Stimulated activated effector memory CD8-positive, alpha-beta T cell treated with anti-CD3 and anti-CD28 coated beads, Interleukin-12 subunit alpha, Interleukin-12 subunit beta, amount 100 ng/mL, for 72 hours (primary cell): ENCODE measurements at regions not wholly inside any gene's neighbourhood (a gene's known extent, or its start where the extent isn't known, plus 50 kb on each side); places are given as distances from the start of the nearest gene placed in this dataset.

Source experiments
- ATAC-seq: fragments of 150-1000 bp; cut with Tn5 transposase; 2 replicates; pipeline ENCODE4 v1.10.0; 2021
- DNase-seq, 2 donors: peaks; one replicate each; pipeline ENCODE4 v3.0.0; 2021 to 2022; ENCODE audit warnings: low spot score in 2 of 2
- H3K27ac Mint-ChIP-seq: one replicate; pipeline ENCODE4 v1.8.0; 2022; ENCODE audit warnings: mild to moderate bottlenecking, mixed read lengths
- H3K36me3 Mint-ChIP-seq: one replicate; pipeline ENCODE4 v1.8.0; 2022; ENCODE audit warnings: mild to moderate bottlenecking, mixed read lengths
- H3K4me1 Mint-ChIP-seq: one replicate; pipeline ENCODE4 v1.8.0; 2022; ENCODE audit warnings: mixed read lengths
- H3K4me3 Mint-ChIP-seq: one replicate; pipeline ENCODE4 v1.8.0; 2022; ENCODE audit warnings: mild to moderate bottlenecking, mixed read lengths
- H3K9me3 Mint-ChIP-seq: one replicate; pipeline ENCODE4 v1.8.0; 2022; ENCODE audit warnings: mixed read lengths

- ATAC-seq = no peak
- H3K4me1 Mint-ChIP-seq = no peaks in the 10 kb centered on the region
- no peak for DNase-seq
- H3K36me3 Mint-ChIP-seq = no peaks in the 10 kb centered on the region
- H3K4me3 Mint-ChIP-seq = no peak overlapping the region
- peaks cover 5% of the 10 kb centered on the region for H3K9me3 Mint-ChIP-seq
- H3K27ac Mint-ChIP-seq = no peak overlapping the region
These were observed 1101.4 kb downstream of the RPA4 start for GRCh38 chrX:97985096-97985495.

GRCh38 chrX:97987979-97988378, 1104.3 kb downstream of the RPA4 start:
- H3K4me1 Mint-ChIP-seq = no peaks in the 10 kb centered on the region
- no peaks in the 10 kb centered on the region for H3K9me3 Mint-ChIP-seq
- H3K4me3 Mint-ChIP-seq = no peak overlapping the region

GRCh38 chrX:97995834-97996233, 1112.1 kb downstream of the RPA4 start:
- no peak overlapping the region for H3K27ac Mint-ChIP-seq
- ATAC-seq (no peak), DNase-seq (no peak)
- H3K4me1 Mint-ChIP-seq = no peaks in the 10 kb centered on the region
- H3K9me3 Mint-ChIP-seq = peaks cover 14% of the 10 kb centered on the region
- no peak overlapping the region for H3K4me3 Mint-ChIP-seq
- H3K36me3 Mint-ChIP-seq = no peaks in the 10 kb centered on the region

More at GRCh38 chrX:97987979-97988378, 1104.3 kb downstream of the RPA4 start:
- Mint-ChIP-seq H3K36me3 (no peaks in the 10 kb centered on the region), H3K27ac (no peak overlapping the region)
- ATAC-seq (no peak), DNase-seq (no peak)

GRCh38 chrX:98028691-98029090, 1145.0 kb downstream of the RPA4 start:
- H3K4me3 Mint-ChIP-seq = no peak overlapping the region

GRCh38 chrX:98029861-98030260, 1146.2 kb downstream of the RPA4 start:
- no peak overlapping the region for H3K27ac Mint-ChIP-seq
- H3K9me3 Mint-ChIP-seq = no peaks in the 10 kb centered on the region
- H3K4me1 Mint-ChIP-seq = no peaks in the 10 kb centered on the region
- no peaks in the 10 kb centered on the region for H3K36me3 Mint-ChIP-seq
- no peak overlapping the region for H3K4me3 Mint-ChIP-seq
- ATAC-seq = no peak
- no peak for DNase-seq

More at GRCh38 chrX:98028691-98029090, 1145.0 kb downstream of the RPA4 start:
- no peak for DNase-seq
- no peaks in the 10 kb centered on the region for H3K9me3 Mint-ChIP-seq
- no peaks in the 10 kb centered on the region for H3K36me3 Mint-ChIP-seq
- no peaks in the 10 kb centered on the region for H3K4me1 Mint-ChIP-seq
- ATAC-seq = no peak
- no peak overlapping the region for H3K27ac Mint-ChIP-seq

- ATAC-seq = no peak
- DNase-seq = no peak
- Mint-ChIP-seq H3K27ac (no peak overlapping the region), H3K36me3 (no peaks in the 10 kb centered on the region), H3K4me1 (no peaks in the 10 kb centered on the region), H3K9me3 (peaks cover 13% of the 10 kb centered on the region), H3K4me3 (no peak overlapping the region)
These were observed 1173.5 kb downstream of the RPA4 start for GRCh38 chrX:98057176-98057575.

- H3K4me1 Mint-ChIP-seq = no peaks in the 10 kb centered on the region
- no peak overlapping the region for H3K4me3 Mint-ChIP-seq
- no peaks in the 10 kb centered on the region for H3K36me3 Mint-ChIP-seq
- ATAC-seq = no peak
- H3K27ac Mint-ChIP-seq = no peak overlapping the region
- no peak for DNase-seq
- peaks cover 2% of the 10 kb centered on the region for H3K9me3 Mint-ChIP-seq
These were observed 1181.4 kb downstream of the RPA4 start for GRCh38 chrX:98065151-98065550.

GRCh38 chrX:98067611-98068010, 1183.9 kb downstream of the RPA4 start:
- ATAC-seq = no peak
- Mint-ChIP-seq H3K4me3 (no peak overlapping the region), H3K4me1 (no peaks in the 10 kb centered on the region), H3K9me3 (peaks cover 7% of the 10 kb centered on the region), H3K36me3 (no peaks in the 10 kb centered on the region), H3K27ac (no peak overlapping the region)
- DNase-seq = no peak

GRCh38 chrX:98068024-98068580, 1184.4 kb downstream of the RPA4 start:
- ATAC-seq (no peak), DNase-seq (no peak)
- Mint-ChIP-seq H3K9me3 (peaks cover 11% of the 10 kb centered on the region), H3K4me1 (no peaks in the 10 kb centered on the region), H3K36me3 (no peaks in the 10 kb centered on the region), H3K27ac (no peak overlapping the region), H3K4me3 (no peak overlapping the region)

GRCh38 chrX:98071331-98071730, 1187.6 kb downstream of the RPA4 start:
- DNase-seq = no peak
- Mint-ChIP-seq H3K4me3 (no peak overlapping the region), H3K4me1 (no peaks in the 10 kb centered on the region), H3K27ac (no peak overlapping the region), H3K9me3 (peaks cover 12% of the 10 kb centered on the region), H3K36me3 (no peaks in the 10 kb centered on the region)
- no peak for ATAC-seq

GRCh38 chrX:98077440-98077839, 1193.7 kb downstream of the RPA4 start:
- no peak overlapping the region for H3K4me3 Mint-ChIP-seq
- no peaks in the 10 kb centered on the region for H3K36me3 Mint-ChIP-seq

GRCh38 chrX:98111684-98112083, 1228.0 kb downstream of the RPA4 start:
- Mint-ChIP-seq H3K4me3 (no peak overlapping the region), H3K9me3 (no peaks in the 10 kb centered on the region), H3K36me3 (no peaks in the 10 kb centered on the region), H3K4me1 (no peaks in the 10 kb centered on the region), H3K27ac (no peak overlapping the region)
- ATAC-seq = no peak
- no peak for DNase-seq

More at GRCh38 chrX:98077440-98077839, 1193.7 kb downstream of the RPA4 start:
- ATAC-seq = no peak
- Mint-ChIP-seq H3K9me3 (peaks cover 11% of the 10 kb centered on the region), H3K27ac (no peak overlapping the region), H3K4me1 (no peaks in the 10 kb centered on the region)
- no peak for DNase-seq

GRCh38 chrX:98114021-98114420, 1230.3 kb downstream of the RPA4 start:
- no peak for ATAC-seq
- Mint-ChIP-seq H3K36me3 (no peaks in the 10 kb centered on the region), H3K4me1 (no peaks in the 10 kb centered on the region), H3K4me3 (no peak overlapping the region), H3K27ac (no peak overlapping the region), H3K9me3 (peaks cover 2% of the 10 kb centered on the region)
- DNase-seq = no peak

GRCh38 chrX:98141466-98141865, 1257.8 kb downstream of the RPA4 start:
- peaks cover 5% of the 10 kb centered on the region for H3K9me3 Mint-ChIP-seq
- no peaks in the 10 kb centered on the region for H3K4me1 Mint-ChIP-seq
- H3K4me3 Mint-ChIP-seq = no peak overlapping the region
- ATAC-seq (no peak), DNase-seq (no peak)
- no peaks in the 10 kb centered on the region for H3K36me3 Mint-ChIP-seq
- no peak overlapping the region for H3K27ac Mint-ChIP-seq

GRCh38 chrX:98191003-98191402, 1307.3 kb downstream of the RPA4 start:
- no peak overlapping the region for H3K4me3 Mint-ChIP-seq
- no peak for DNase-seq
- no peak overlapping the region for H3K27ac Mint-ChIP-seq
- ATAC-seq = no peak
- no peaks in the 10 kb centered on the region for H3K36me3 Mint-ChIP-seq
- peaks cover 8% of the 10 kb centered on the region for H3K9me3 Mint-ChIP-seq
- H3K4me1 Mint-ChIP-seq = no peaks in the 10 kb centered on the region

- no peaks in the 10 kb centered on the region for H3K36me3 Mint-ChIP-seq
- no peak overlapping the region for H3K27ac Mint-ChIP-seq
- H3K9me3 Mint-ChIP-seq = peaks cover 8% of the 10 kb centered on the region
- H3K4me3 Mint-ChIP-seq = no peak overlapping the region
- H3K4me1 Mint-ChIP-seq = no peaks in the 10 kb centered on the region
- ATAC-seq (no peak), DNase-seq (no peak)
These were observed 1310.3 kb downstream of the RPA4 start for GRCh38 chrX:98194036-98194435.

- H3K27ac Mint-ChIP-seq = no peak overlapping the region
- no peak for ATAC-seq
- H3K36me3 Mint-ChIP-seq = no peaks in the 10 kb centered on the region
- H3K4me3 Mint-ChIP-seq = no peak overlapping the region
- no peaks in the 10 kb centered on the region for H3K9me3 Mint-ChIP-seq
- H3K4me1 Mint-ChIP-seq = no peaks in the 10 kb centered on the region
- DNase-seq = no peak
These were observed 1320.1 kb downstream of the RPA4 start for GRCh38 chrX:98203800-98204199.
